NCI-H1694 treated with DMSO at 0.1 percent for 48 hours (cell line): ENCODE measurements at regions not wholly inside any gene's neighbourhood (a gene's known extent, or its start where the extent isn't known, plus 50 kb on each side); places are given as distances from the start of the nearest gene placed in this dataset.

ENCODE experiments used
- DNase-seq: peaks from one replicate; lab custom pipeline; 2025; lab: John Stamatoyannopoulos, UW

GRCh38 chr15:91737151-91737818, 116.2 kb upstream of the SLCO3A1 start:
- DNase-seq = no peak

GRCh38 chr15:91741986-91742385, 111.5 kb upstream of the SLCO3A1 start:
- DNase-seq = no peak

GRCh38 chr15:91751611-91752010, 101.9 kb upstream of the SLCO3A1 start:
- DNase-seq = no peak

- no peak for DNase-seq
Observed at GRCh38 chr15:91752081-91752785, 101.3 kb upstream of the SLCO3A1 start.

- DNase-seq = no peak
Observed at GRCh38 chr15:91759560-91759959, 93.9 kb upstream of the SLCO3A1 start.

- no peak for DNase-seq
Observed at GRCh38 chr15:91765660-91766059, 87.8 kb upstream of the SLCO3A1 start.

- no peak for DNase-seq
Observed at GRCh38 chr15:91769476-91769875, 84.0 kb upstream of the SLCO3A1 start.

GRCh38 chr15:91769894-91770293, 83.6 kb upstream of the SLCO3A1 start:
- DNase-seq = no peak

GRCh38 chr15:91776104-91776503, 77.4 kb upstream of the SLCO3A1 start:
- DNase-seq = no peak

- DNase-seq = no peak
Observed at GRCh38 chr15:91779960-91780359, 73.5 kb upstream of the SLCO3A1 start.

- DNase-seq = no peak
Observed at GRCh38 chr15:91780387-91780786, 73.1 kb upstream of the SLCO3A1 start.

GRCh38 chr15:91782221-91782620, 71.3 kb upstream of the SLCO3A1 start:
- no peak for DNase-seq

GRCh38 chr15:91783008-91783407, 70.5 kb upstream of the SLCO3A1 start:
- no peak for DNase-seq

- no peak for DNase-seq
Observed at GRCh38 chr15:91783451-91783850, 70.1 kb upstream of the SLCO3A1 start.

GRCh38 chr15:91784973-91785709, 68.4 kb upstream of the SLCO3A1 start:
- DNase-seq = no peak

- DNase-seq = no peak
Observed at GRCh38 chr15:91787198-91787597, 66.3 kb upstream of the SLCO3A1 start.

GRCh38 chr15:91789136-91789535, 64.4 kb upstream of the SLCO3A1 start:
- no peak for DNase-seq

- DNase-seq = peak; percentile 68
Observed at GRCh38 chr15:91790836-91791235, 62.7 kb upstream of the SLCO3A1 start.

- no peak for DNase-seq
Observed at GRCh38 chr15:91793771-91794170, 59.7 kb upstream of the SLCO3A1 start.

- DNase-seq = no peak
Observed at GRCh38 chr15:91795235-91795634, 58.3 kb upstream of the SLCO3A1 start.

GRCh38 chr15:91801836-91802534, 51.5 kb upstream of the SLCO3A1 start:
- DNase-seq = no peak

- no peak for DNase-seq
Observed at GRCh38 chr15:91803260-91803659, 50.2 kb upstream of the SLCO3A1 start.
